HG02623 (cell line): ENCODE measurements at regions not wholly inside any gene's neighbourhood (a gene's known extent, or its start where the extent isn't known, plus 50 kb on each side); places are given as distances from the start of the nearest gene placed in this dataset.

Experiments used
- ATAC-seq: cut with Tn5 transposase; IDR thresholded peaks from one replicate; pipeline ENCODE4 v1.9.1; 2021; ENCODE audit warnings: moderate library complexity; ENCODE audit not compliant: unreplicated experiment

GRCh38 chr4:181438641-181439040 is 804.6 kb upstream of the TENM3 start:
- ATAC-seq: no peak

DNA sequence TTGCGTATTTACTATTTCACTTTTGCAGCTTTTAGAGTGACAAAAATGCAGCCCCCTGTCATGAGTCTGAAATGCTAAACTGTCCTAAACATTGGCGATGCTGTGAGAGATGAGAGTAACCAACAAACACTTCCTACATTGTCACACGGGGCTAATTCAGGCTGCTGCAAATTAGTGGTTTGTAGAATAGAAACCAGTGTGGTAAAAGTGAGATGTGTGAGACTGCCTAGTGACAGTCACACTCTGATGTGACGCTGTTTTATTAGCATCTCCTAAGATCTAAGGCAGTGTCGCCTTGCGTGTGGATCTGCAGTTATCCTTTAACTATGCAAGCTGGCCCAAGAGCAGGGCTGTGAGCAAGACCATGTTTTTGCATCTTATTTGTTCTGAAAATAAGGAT is 800.2 kb upstream of the TENM3 start:
- ATAC-seq: no peak

DNA sequence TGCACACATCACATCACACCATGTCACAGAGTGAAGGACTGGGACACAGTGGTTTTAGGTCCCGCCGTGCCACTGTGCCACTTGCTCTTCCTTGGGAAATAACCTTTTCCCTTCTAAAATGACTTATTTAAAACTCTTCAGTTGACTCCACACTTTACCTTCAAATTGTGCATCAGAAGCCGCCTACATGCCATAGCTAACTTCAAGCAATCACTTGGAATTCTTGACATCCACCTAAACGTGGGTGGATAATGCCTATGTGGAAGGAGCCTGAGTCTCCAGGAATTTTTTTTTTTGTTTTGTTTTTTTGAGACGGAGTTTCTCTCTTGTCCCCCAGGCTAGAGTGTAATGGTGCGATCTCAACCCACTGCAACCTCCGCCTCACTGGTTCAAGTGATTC is 777.4 kb upstream of the TENM3 start:
- no peak for ATAC-seq

DNA sequence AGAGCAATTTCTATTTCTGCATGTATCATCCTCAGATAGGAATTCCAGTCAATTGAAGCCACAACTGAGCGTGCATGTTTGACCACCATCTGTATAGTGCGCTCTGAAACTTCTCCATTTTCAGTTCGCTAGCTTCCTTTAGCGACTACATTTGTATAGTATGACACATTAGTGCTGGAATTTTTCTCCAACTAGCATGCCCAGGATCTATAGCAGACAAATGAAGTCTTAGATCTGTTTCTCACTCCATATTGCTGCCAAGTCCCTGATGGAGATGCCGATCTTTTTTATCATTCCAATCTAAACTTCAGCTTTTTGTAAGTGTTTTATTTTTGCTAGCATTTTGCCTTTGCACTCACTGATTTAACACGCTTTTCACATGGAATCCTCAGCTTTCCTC is 774.8 kb upstream of the TENM3 start:
- ATAC-seq: no peak

GRCh38 chr4:181470306-181470705 is 772.9 kb upstream of the TENM3 start:
- no peak for ATAC-seq

DNA sequence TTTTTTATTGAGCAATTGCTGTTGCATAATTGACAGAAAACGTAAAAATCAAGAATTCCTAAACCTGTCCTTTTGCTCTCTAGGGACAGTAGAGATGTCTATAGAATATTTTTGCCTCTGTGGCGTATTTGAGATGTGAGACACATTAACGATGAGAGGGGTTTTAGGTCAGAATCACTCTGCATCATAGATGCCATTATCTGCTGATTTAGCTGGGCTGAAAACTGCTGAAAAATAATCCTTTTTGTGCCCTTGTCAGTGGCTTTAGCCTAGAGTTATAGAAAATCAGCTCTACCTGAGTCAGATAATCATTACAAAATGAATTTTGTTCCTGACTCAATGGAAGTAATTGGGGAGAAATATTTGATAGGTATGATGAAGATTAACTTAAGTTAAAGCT is 767.8 kb upstream of the TENM3 start:
- ATAC-seq: no peak

GRCh38 chr4:181475781-181476507 is 767.3 kb upstream of the TENM3 start:
- ATAC-seq: no peak

DNA sequence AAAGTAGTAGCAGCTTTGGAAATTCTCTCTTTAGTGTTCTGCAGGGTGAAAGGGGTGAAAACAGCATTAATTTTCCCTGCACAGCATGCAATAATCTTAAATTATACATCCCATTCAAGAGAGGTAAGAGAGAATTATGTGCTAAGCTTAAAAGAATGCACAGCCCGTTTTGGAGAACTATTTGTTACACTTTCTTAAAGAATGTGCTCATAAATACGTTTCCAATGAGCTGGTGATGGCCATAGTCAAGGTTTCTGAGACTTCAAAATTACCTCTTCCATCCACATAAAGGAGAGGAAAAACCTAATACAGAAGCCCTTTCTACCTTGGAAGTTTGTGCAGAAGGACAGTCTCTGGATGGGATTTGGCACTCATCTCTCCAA is 766.7 kb upstream of the TENM3 start:
- ATAC-seq: no peak

DNA sequence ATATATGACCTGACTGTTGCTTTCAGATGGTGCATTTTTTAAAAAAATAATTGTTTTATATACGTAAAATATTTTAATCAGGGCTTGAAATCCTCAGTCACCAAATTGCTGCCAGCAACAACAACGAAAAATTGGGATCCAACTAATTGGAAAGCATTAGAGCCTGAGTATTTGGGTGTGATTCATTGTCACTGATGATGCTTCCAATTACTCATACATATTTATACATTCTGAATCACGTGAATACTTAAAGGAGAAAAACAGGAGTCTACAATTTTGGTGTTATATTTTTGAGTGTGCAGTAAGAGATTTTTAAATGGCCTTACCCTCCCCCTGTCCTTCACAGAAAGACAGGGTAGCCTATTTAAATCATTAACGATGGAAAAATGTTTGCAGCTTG is 765.6 kb upstream of the TENM3 start:
- ATAC-seq: no peak

DNA sequence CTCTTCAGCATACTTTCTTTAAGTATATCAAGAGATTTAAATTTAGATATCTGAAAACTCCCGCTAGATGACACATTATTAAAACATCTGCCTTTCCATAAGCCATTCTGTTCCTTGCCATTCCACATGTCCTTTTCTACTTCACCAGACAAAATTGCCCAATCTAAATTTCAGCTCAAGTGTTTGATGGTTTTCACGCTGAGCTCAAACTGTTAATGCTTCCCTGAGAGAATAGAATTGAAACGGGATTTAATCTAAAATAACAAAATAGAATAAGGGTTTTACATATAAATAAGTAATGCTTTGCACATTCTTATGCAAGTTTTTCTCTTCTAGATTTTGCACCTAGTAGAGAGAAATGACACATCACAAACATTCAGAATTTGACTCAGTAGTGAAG is 764.5 kb upstream of the TENM3 start:
- ATAC-seq: no peak

- ATAC-seq: no peak
These were observed 764.1 kb upstream of the TENM3 start for GRCh38 chr4:181479141-181479540.

- ATAC-seq: no peak
These were observed 758.8 kb upstream of the TENM3 start for GRCh38 chr4:181484396-181484795.

DNA sequence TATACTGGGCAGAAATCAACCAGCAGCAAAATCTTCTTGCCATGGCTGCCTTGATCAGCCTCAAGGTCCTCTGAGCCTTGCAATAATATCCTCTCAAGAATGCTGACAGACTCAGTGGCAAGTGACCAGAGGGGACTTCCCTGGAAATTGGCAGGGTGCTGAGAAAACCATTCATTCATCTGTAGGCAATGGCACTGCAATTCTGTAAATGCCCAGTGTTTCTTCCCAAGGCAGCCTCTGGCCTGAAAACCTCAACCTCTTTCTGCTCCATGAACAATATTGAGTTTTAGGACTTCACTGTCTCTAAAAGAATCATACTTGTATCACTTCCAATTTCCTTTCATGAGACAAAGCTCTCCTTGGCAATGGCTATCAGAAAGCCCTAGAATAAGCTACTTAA is 754.3 kb upstream of the TENM3 start:
- no peak for ATAC-seq

GRCh38 chr4:181498148-181498547 is 745.1 kb upstream of the TENM3 start:
- no peak for ATAC-seq

DNA sequence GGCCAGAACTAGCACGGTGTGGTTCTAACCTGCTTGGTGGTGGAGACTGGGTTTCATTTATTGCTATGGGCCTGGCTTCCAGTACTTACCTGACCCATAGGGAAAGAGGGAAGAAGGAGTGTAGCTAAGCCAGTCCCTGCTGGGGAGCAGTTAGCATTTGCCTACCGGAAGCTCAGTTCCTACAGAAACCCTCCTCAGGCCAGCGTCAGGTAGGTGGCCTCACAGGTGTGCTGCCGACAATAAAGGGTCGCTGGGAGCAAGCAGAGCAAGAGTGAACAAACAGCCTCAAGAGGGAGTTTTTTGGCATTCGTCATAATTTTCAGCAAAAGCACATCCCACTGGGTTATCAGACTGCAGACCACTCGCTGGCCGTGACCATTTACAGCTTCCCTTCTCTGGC is 740.6 kb upstream of the TENM3 start:
- no peak for ATAC-seq

- ATAC-seq: no peak
These were observed 739.4 kb upstream of the TENM3 start for GRCh38 chr4:181503687-181504390.

GRCh38 chr4:181504924-181505323 is 738.3 kb upstream of the TENM3 start:
- no peak for ATAC-seq

DNA sequence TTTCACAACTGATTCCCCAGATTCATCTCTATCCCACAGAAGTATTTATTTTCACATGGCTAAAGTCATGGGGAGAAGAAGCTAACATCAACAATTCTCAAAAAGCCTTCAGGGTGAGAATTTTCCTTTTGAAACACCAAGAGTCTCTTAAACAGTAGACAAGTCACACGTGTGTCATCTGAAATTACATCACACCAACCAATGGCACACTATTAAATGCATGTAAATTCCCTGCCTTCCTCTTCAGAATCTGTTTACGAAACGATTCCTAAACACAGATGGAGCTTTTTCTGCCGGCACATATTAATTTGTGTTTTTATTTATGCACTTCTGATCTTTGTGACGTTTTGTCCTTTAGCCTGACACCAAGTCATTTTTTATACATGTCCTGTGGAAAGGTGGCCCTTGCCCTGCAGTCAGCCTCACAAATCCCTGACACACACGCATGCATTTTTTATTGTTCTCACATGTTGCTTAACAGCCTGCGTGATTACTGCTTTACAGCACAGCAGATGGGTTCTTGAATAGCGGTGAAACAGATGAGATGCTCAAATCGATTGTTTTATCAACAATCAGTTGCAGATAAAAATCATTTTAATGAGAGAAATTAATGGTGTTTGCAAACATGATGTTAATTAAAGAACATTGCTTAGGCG is 735.9 kb upstream of the TENM3 start:
- ATAC-seq: no peak

DNA sequence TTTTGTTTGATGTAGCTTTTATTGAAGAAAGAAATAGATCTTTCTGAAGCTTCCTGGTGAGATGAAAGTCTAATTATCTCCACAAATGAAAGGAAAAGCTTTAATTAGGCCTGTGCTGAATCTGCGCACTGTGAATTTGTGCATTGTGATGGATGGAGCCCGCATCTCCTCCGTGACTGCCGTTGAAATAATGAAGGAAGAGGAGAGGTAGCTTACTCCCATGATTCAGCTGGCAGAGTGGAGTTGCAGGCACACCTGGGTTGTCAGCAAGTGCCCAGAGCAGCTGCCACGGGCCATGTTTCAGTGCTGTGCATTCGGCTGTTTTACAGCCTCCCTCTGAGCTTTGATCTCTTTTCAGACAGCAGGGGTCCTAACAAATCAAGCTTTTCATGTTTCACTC is 735.3 kb upstream of the TENM3 start:
- no peak for ATAC-seq

DNA sequence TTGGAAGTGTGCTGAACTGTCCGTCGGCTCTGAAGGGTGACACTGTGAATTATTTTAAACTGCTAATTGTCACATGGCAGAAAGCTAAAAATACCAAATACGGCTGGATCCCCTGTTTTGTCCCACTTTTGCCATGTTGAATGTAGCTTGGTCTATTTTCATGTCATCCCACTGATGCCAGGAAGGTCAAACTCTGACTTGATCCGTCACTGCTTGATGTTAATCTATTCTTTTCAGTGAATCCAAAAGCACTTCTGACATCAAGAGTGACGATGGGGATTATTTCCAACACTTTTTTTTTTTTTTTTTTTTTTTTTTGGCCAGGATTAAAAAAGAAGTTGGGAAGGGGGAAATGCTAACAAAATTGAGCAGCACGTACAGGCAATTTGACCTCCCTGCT is 734.6 kb upstream of the TENM3 start:
- no peak for ATAC-seq

DNA sequence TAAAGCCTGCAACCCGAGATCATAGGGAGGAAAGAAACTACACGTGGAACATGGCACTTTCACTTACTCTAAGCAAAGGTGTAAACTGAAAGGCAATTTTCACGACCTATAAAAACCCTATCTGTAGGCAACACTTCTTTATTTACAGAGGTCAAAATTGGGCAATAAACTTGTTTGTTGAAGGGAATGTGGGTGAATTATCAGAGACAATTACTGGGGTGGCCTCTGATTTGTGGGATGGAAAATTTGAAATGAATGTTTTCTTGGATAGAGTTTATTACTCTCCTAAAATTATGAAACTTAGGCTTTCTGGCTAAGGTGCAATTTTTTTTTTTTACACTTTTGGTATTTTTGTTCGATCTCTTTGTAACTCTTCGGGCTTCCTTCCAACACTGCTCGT is 734.1 kb upstream of the TENM3 start:
- no peak for ATAC-seq

GRCh38 chr4:181517491-181517890 is 725.7 kb upstream of the TENM3 start:
- no peak for ATAC-seq
